CD4-positive, alpha-beta T cell treated with Interleukin-21 for 1 hour (primary cell): ENCODE measurements at regions not wholly inside any gene's neighbourhood (a gene's known extent, or its start where the extent isn't known, plus 50 kb on each side); places are given as distances from the start of the nearest gene placed in this dataset.

Experiments
- DNase-seq: peaks from one replicate; pipeline ENCODE4 v3.0.0-alpha.2; 2020

- no peak for DNase-seq
Observed at GRCh38 chr9:82332018-82332773, 343.6 kb downstream of the SPATA31D1 start.

DNA sequence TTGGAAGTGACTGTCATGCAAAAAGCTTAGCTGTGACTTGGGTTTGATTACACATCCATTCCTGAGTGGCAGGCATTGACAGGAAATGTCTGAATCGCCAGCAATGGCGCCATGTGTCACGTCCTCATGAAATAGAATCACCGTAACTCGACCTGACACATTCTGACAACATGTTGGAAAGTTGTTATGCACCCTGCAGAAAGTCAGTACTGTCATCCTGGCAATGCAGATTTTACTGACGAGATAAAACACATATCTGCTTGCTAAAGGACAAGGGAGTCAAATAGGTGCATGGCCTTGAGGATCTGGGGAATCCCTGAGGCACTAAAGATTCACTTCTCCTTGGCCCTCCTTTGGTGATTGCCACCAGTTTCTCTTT is 344.2 kb downstream of the SPATA31D1 start:
- no peak for DNase-seq

GRCh38 chr9:82333671-82334070 is 345.1 kb downstream of the SPATA31D1 start:
- no peak for DNase-seq

DNA sequence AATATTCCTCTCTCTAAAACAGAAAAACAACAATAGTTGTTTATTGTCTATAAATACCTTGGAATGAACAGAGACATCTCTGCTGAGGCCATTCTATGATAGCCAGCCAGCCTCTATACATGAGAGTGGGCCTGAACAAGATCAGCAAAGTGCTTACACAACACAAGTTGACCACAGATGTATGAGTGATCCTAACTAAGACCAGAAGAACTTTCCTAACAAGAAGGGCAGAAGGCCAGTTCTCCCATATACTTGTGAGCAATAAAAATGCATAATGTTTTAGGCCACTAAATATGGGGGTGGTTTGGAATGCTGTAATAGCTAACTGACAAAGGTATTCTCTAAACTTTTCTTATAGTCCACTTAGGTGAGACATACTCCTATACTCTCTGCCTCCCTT is 345.7 kb downstream of the SPATA31D1 start:
- no peak for DNase-seq

GRCh38 chr9:82337351-82337750 is 348.8 kb downstream of the SPATA31D1 start:
- no peak for DNase-seq

DNA sequence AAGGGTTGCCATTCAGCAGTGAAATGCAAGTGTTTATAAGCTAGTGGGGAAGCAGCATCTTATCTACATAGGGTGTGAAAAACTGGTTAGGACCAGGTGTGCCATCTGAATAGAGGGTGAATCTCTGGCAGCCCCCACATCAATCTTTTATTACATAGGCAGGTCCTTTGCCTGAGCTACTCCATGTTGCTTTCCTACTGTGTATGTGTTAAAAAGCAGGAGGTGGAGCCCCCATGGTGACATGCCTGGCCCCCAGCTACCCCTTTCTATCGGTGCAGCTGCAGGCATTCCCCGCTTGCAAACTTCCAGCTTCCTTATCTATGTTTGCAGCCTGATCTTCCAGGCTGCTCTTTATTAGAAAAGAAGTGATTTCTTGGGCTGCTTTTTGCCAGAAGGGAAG is 353.5 kb downstream of the SPATA31D1 start:
- DNase-seq = no peak

- no peak for DNase-seq
Observed at GRCh38 chr9:82346040-82346439, 357.5 kb downstream of the SPATA31D1 start.

DNA sequence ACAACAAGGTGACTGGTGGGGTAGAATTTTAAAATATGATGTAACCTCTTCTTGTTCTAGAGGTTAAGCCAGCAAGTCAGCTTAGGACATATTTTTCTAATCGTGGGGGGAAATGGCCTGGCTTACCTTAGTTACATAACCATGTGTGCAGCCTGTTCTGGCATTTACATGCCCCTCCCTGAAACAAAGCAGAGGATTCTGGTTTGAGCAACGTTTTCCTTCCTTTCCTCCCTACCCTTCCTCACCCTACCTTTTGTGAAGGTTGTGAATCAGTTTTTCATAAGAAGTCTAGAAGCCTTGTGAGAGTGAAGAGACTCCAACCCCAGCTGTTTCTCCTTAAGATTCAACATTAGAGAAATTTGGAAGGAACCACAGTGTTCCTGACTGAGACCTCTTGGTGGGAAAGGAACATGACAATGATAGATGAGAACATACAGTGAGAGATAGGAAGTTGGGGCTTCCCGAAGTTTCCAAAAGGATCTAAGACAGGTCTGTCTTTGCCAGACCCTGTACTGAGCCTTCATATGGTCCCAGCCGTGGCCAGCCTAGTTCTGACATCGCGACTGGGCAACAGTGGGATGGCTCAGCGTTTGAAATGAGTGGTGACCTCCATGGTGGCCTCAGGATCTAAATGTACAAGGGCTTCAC is 365.2 kb downstream of the SPATA31D1 start:
- DNase-seq = no peak

DNA sequence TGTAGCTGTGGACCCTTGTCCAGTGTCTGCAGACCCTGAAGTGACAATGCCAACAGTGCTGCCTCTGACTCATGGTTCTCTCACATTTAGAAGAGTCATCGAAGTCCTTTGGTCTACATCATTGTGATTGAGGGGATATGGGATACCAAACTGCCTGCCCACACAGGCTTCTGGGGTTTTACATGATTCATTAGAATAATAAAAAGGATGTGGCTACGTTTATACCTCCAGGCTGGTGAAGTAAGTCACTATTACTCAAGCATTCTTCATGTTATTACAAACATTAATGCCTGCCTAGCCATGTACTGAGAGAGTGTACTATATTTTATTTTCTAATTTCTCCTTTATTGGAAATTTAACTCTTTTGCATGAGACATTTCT is 365.7 kb downstream of the SPATA31D1 start:
- no peak for DNase-seq

DNA sequence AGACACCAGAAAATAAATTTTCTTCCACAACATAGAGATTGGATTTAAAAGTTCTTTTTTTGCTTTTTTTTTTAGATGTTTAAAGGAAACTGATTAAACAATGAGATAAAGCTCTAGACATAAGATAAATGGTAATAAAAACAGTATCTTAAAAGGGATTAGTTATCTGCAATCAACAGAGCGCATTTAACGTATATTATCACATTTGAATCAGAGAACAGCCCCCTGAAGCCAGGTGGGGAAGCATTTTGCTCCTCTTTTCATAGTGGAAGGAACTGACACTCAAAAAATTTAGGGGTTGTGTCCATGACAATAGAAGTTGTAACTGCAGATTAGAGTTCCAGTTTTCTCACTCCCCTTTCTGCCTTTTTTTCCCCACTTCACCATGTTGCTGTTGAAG is 367.6 kb downstream of the SPATA31D1 start:
- no peak for DNase-seq

GRCh38 chr9:82356871-82357270 is 368.3 kb downstream of the SPATA31D1 start:
- no peak for DNase-seq

- DNase-seq = no peak
Observed at GRCh38 chr9:82363198-82363597, 374.6 kb downstream of the SPATA31D1 start.

- DNase-seq = no peak
Observed at GRCh38 chr9:82363682-82364081, 375.1 kb downstream of the SPATA31D1 start.

- no peak for DNase-seq
Observed at GRCh38 chr9:82367016-82367415, 378.4 kb downstream of the SPATA31D1 start.

GRCh38 chr9:82367929-82368328 is 379.4 kb downstream of the SPATA31D1 start:
- no peak for DNase-seq

DNA sequence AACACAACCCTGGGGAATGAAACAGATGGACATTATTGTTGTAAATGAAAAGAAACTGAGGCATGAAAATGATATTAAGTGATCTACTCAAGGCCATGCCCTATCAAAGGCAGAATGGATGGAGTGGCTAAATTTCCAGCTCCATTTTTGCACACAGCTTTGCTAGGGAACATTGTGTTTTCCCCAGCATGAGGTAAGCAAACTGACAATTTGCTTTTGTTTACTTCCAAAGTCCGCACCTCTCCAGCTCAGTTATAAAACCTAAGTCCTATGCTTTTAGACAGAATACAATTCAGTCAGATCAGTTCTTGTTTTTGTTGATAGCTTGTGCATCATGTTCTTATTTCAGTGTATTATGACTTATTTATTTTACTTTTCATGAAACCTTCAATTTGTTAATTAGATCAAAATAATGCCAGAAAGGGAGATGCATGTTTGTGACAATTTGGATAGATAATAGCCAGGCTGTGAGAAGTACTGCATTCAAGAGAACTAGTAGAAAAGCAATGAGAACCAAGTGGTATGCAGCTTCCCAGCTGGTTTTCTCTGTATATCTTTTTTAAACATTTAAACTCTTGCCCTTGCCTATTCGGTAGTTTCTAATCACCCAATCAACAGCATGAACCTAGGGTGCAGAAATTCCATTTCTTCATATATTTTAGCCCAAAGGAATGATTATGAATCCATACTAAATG is 380.8 kb downstream of the SPATA31D1 start:
- no peak for DNase-seq

DNA sequence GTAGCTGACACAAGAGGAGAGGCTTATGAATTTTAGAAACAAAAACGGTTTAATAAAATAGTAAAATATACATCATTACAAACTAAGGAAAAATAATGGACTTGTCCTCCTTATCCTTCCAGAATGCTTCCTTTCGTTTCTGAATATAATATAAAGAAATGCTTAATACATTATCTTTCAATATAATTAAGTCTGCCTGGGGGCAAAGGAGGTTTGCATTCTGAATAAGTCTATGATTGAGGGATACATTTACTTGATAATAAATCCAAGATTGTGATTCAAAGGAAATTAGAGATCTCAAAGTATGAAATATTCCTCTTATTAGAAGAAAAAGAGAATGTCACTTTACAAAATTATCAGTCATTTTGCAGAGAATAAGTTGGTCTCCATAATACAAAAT is 386.5 kb downstream of the SPATA31D1 start:
- no peak for DNase-seq

GRCh38 chr9:82376677-82377232 is 388.2 kb downstream of the SPATA31D1 start:
- DNase-seq = no peak

- DNase-seq = no peak
Observed at GRCh38 chr9:82382887-82383616, 394.5 kb downstream of the SPATA31D1 start.

DNA sequence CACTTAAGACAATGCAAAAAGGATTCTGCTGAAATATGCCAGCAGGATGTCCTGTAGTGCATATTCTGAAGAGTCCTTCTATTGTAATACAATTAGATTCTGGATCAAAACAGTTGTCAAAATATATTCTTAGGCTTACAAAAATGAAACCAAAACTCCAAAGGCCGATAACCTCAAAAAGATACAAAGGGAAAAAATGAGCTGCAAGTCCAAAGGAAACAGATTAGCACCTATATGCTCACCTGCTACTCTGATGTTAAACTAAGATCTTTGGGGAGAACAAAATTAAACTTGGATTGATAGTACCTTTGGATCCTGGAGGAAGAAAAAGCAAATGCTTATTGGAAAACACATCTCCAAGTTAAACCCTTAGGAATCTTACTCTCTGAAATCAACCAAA is 397.1 kb downstream of the SPATA31D1 start:
- no peak for DNase-seq

GRCh38 chr9:82397534-82397933 is 409.0 kb downstream of the SPATA31D1 start:
- DNase-seq = no peak

- DNase-seq = no peak
Observed at GRCh38 chr9:82404196-82404870, 415.8 kb downstream of the SPATA31D1 start.

GRCh38 chr9:82404881-82405280 is 416.3 kb downstream of the SPATA31D1 start:
- no peak for DNase-seq
